OCI-LY1 (cell line): ENCODE measurements at regions not wholly inside any gene's neighbourhood (a gene's known extent, or its start where the extent isn't known, plus 50 kb on each side); places are given as distances from the start of the nearest gene placed in this dataset.

Source experiments
- H2AFZ ChIP-seq: fragments of 200-600 bp; sonication (generic), shearing (Covaris generic); 2 replicates; pipeline ENCODE4 v1.6.0; 2014; ENCODE audit warnings: antibody characterized with exemption, mild to moderate bottlenecking, low read length
- H3F3A ChIP-seq: fragments of 200-600 bp; sonication (generic), shearing (Covaris generic); 2 replicates; pipeline ENCODE4 v1.6.0; 2014; ENCODE audit warnings: mild to moderate bottlenecking, antibody characterized with exemption, low read length, moderate library complexity; ENCODE audit not compliant: insufficient read depth
- H3K27ac ChIP-seq: fragments of 200-600 bp; sonication (generic); 2 replicates; pipeline ENCODE4 v1.5.1; 2014; ENCODE audit warnings: low read length, mixed run types, mild to moderate bottlenecking, low read depth; ENCODE audit not compliant: poor library complexity, severe bottlenecking
- H3K27me3 ChIP-seq: fragments of 200-600 bp; sonication (generic); 2 replicates; pipeline ENCODE4 v1.6.0; 2014; ENCODE audit warnings: antibody characterized with exemption, mild to moderate bottlenecking, low read length, moderate library complexity; ENCODE audit not compliant: insufficient read depth
- H3K36me3 ChIP-seq: fragments of 200-600 bp; sonication (generic); 2 replicates; pipeline ENCODE4 v1.6.1; 2014; ENCODE audit warnings: mild to moderate bottlenecking, antibody characterized with exemption, low read length, moderate library complexity, mixed read lengths; ENCODE audit not compliant: insufficient read depth
- H3K4me1 ChIP-seq: fragments of 200-600 bp; sonication (generic); 2 replicates; pipeline ENCODE4 v1.5.1; 2014; ENCODE audit warnings: mild to moderate bottlenecking, low read length, moderate library complexity; ENCODE audit not compliant: insufficient read depth, severe bottlenecking
- H3K4me2 ChIP-seq: fragments of 200-600 bp; sonication (generic), shearing (Covaris generic); 2 replicates; pipeline ENCODE4 v1.6.1; 2014; ENCODE audit warnings: low read length
- H3K4me3 ChIP-seq: fragments of 200-600 bp; sonication (generic); 2 replicates; pipeline ENCODE4 v1.5.1; 2014; ENCODE audit warnings: low read length, low read depth, mild to moderate bottlenecking, mixed read lengths; ENCODE audit not compliant: poor library complexity, severe bottlenecking
- H3K79me2 ChIP-seq: fragments of 200-600 bp; shearing (Covaris generic); 2 replicates; pipeline ENCODE4 v1.6.1; 2016; ENCODE audit warnings: mixed run types, low read length, mixed read lengths; ENCODE audit not compliant: insufficient read depth
- H3K9ac ChIP-seq: fragments of 200-600 bp; sonication (generic), shearing (Covaris generic); 2 replicates; pipeline ENCODE4 v1.6.1; 2014; ENCODE audit warnings: mild to moderate bottlenecking, low read length, mixed read lengths
- H3K9me2 ChIP-seq: fragments of 200-600 bp; sonication (generic), shearing (Covaris generic); 2 replicates; pipeline ENCODE4 v1.6.1; 2014; ENCODE audit warnings: low read depth, mild to moderate bottlenecking, low read length, mixed read lengths
- H3K9me3 ChIP-seq: fragments of 200-600 bp; shearing (Covaris generic); 2 replicates; pipeline ENCODE4 v1.6.1; 2014; ENCODE audit warnings: low read length, mixed read lengths
- H4K20me1 ChIP-seq: fragments of 200-600 bp; sonication (generic), shearing (Covaris generic); 2 replicates; pipeline ENCODE4 v1.6.0; 2016; ENCODE audit warnings: mild to moderate bottlenecking, low read length; ENCODE audit not compliant: insufficient read depth
- EZH2 ChIP-seq: fragments of 200-600 bp; sonication (generic), shearing (Covaris generic); IDR thresholded peaks from 2 replicates; pipeline ENCODE4 v1.8.0; 2017; ENCODE audit warnings: borderline replicate concordance, mixed run types, mild to moderate bottlenecking, antibody characterized with exemption, low read length, moderate library complexity, mixed read lengths
- TF ChIP-seq, protein P1 (sequence below): fragments of 200-600 bp; sonication (generic), shearing (Covaris generic); IDR thresholded peaks from 2 replicates; pipeline ENCODE4 v1.5.1; 2017; ENCODE audit warnings: mild to moderate bottlenecking, antibody characterized with exemption, low read length, moderate library complexity, mixed read lengths

DNA sequence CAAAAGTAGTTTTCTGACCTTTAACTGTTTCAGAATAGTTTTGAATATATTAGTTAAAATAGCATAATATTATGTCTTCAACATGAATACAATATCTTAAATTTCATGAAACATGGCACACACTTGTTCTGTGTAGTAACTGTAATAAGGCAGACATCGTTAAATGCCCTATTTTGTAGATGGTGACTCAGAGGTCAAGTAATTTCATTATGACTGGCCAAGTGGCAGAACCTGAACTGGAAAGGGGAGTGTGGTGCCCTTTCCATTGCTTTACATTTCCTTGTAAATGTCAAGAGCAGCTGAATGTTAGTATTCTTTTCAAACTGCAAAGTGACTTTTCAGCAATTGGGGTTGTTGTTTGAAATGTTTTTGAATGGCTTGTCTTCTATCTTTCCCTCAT lies 201.2 kb upstream of the CDKN2B start:
- no peaks in the 10 kb centered on the region for H4K20me1 ChIP-seq

GRCh38 chr9:22210936-22211335 lies 201.8 kb upstream of the CDKN2B start:
- no peak overlapping the region for H3K9ac ChIP-seq
- no peaks in the 10 kb centered on the region for H3K4me1 ChIP-seq
- H3K4me3 ChIP-seq: no peak overlapping the region
- H2AFZ ChIP-seq: no peak overlapping the region
- no peaks in the 10 kb centered on the region for H3K36me3 ChIP-seq
- H4K20me1 ChIP-seq: no peaks in the 10 kb centered on the region
- H3K9me3 ChIP-seq: no peaks in the 10 kb centered on the region
- H3K4me2 ChIP-seq: no peak overlapping the region
- no peak overlapping the region for H3K27ac ChIP-seq
- no peak for TF ChIP-seq EZH2
- TF ChIP-seq, protein P1, sequence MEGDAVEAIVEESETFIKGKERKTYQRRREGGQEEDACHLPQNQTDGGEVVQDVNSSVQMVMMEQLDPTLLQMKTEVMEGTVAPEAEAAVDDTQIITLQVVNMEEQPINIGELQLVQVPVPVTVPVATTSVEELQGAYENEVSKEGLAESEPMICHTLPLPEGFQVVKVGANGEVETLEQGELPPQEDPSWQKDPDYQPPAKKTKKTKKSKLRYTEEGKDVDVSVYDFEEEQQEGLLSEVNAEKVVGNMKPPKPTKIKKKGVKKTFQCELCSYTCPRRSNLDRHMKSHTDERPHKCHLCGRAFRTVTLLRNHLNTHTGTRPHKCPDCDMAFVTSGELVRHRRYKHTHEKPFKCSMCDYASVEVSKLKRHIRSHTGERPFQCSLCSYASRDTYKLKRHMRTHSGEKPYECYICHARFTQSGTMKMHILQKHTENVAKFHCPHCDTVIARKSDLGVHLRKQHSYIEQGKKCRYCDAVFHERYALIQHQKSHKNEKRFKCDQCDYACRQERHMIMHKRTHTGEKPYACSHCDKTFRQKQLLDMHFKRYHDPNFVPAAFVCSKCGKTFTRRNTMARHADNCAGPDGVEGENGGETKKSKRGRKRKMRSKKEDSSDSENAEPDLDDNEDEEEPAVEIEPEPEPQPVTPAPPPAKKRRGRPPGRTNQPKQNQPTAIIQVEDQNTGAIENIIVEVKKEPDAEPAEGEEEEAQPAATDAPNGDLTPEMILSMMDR: no peak
- no peaks in the 10 kb centered on the region for H3F3A ChIP-seq
- no peaks in the 10 kb centered on the region for H3K27me3 ChIP-seq
- H3K79me2 ChIP-seq: no peaks in the 10 kb centered on the region
- no peaks in the 10 kb centered on the region for H3K9me2 ChIP-seq

More for the DNA sequence above, 201.2 kb upstream of the CDKN2B start:
- Histone ChIP-seq H3K4me1 (no peaks in the 10 kb centered on the region), H3K4me2 (no peak overlapping the region), H3F3A (no peaks in the 10 kb centered on the region), H3K9me3 (no peaks in the 10 kb centered on the region), H3K36me3 (no peaks in the 10 kb centered on the region), H3K4me3 (no peak overlapping the region), H3K27me3 (no peaks in the 10 kb centered on the region), H3K9ac (no peak overlapping the region), H3K27ac (no peak overlapping the region), H3K79me2 (no peaks in the 10 kb centered on the region), H3K9me2 (no peaks in the 10 kb centered on the region), H2AFZ (no peak overlapping the region)
- no peak for TF ChIP-seq EZH2
- TF ChIP-seq, protein P1: no peak

DNA sequence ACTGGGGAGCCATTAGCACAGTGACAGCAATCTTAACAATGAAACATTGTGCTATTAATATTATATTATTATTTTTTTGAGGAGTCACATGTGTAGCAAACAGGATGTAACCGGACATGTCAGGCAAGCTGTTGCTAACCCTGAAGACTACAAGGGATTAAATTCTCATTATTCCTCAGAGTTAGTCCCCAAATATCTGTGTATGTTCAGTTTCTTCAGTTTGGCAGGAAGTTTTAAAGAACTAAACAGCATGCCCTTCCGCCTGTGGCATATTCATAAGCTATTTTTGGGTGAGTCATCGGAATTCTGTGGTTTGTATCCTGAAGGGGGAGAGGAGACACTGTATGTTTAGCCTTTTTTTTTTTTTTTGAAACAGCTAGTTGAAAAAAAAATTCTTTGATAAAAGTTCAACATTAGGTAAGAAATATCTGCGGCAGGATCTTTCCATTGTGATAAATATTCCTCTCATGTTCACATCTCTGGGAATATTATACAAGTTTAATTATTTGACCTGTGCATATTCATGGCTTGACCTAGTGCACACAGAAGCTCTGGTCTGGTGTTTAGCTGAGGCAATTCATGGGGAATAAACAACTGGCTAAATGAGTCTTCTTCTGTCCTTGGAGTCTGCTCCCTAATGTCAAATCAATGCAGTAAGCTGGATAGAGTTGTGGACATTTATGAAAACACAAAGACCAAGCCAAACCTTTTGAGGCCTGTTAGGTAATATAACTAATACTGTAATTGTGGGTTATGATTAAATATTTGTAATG lies 202.7 kb upstream of the CDKN2B start:
- Histone ChIP-seq H3K4me3 (no peak overlapping the region), H2AFZ (no peak overlapping the region), H3K9me2 (no peaks in the 10 kb centered on the region), H3K4me1 (no peaks in the 10 kb centered on the region), H3K79me2 (no peaks in the 10 kb centered on the region), H3K27ac (no peak overlapping the region), H3F3A (no peaks in the 10 kb centered on the region), H3K9ac (no peak overlapping the region), H4K20me1 (no peaks in the 10 kb centered on the region), H3K27me3 (no peaks in the 10 kb centered on the region), H3K4me2 (no peak overlapping the region), H3K9me3 (no peaks in the 10 kb centered on the region), H3K36me3 (no peaks in the 10 kb centered on the region)
- TF ChIP-seq EZH2: no peak
- TF ChIP-seq, protein P1: no peak
